Heart right ventricle (tissue), 16 donors: ENCODE measurements at regions not wholly inside any gene's neighbourhood (a gene's known extent, or its start where the extent isn't known, plus 50 kb on each side); places are given as distances from the start of the nearest gene placed in this dataset.

Experiments used
- ATAC-seq, 8 donors: fragments of 200-7000 bp; cut with Tn5 transposase; one replicate each; pipeline ENCODE4 v1.9.1; 2020; ENCODE audit warnings: mild to moderate bottlenecking in 8 of 8, moderate library complexity in 8 of 8, moderate number of reproducible peaks in 1 of 8
- DNase-seq, 2 donors: peaks; one replicate each; pipeline ENCODE4 v3.0.0-alpha.2; 2020
- H3K27ac ChIP-seq, 10 donors: fragments of 200-600 bp; sonication (generic) in 2 of 10; one replicate each; pipeline versions ENCODE4 v1.5.0 to v1.8.0; 2020 to 2022; ENCODE audit warnings: mild to moderate bottlenecking in 3 of 10
- H3K27me3 ChIP-seq, 7 donors: fragments of 200-600 bp; one replicate each; pipeline ENCODE4 v1.8.0; 2021 to 2022; ENCODE audit warnings: mild to moderate bottlenecking in 2 of 7
- H3K36me3 ChIP-seq, 9 donors: fragments of 200-600 bp; sonication (generic) in 1 of 9; one replicate each; pipeline versions ENCODE4 v1.5.0 to v1.8.0; 2020 to 2022; ENCODE audit warnings: mild to moderate bottlenecking in 2 of 9
- H3K4me1 ChIP-seq, 9 donors: fragments of 200-600 bp; sonication (generic) in 1 of 9; one replicate each; pipeline versions ENCODE4 v1.5.0 to v1.8.0; 2020 to 2022; ENCODE audit warnings: mild to moderate bottlenecking in 4 of 9
- H3K4me3 ChIP-seq, 10 donors: fragments of 200-600 bp; sonication (generic) in 2 of 10; one replicate each; pipeline versions ENCODE4 v1.5.0 to v1.8.0; 2020 to 2022; ENCODE audit warnings: mild to moderate bottlenecking in 7 of 10, moderate library complexity in 2 of 10
- H3K9me3 ChIP-seq, 11 donors: fragments of 200-600 bp in 10 of 11; sonication (generic) in 2 of 11; one replicate each; pipeline versions ENCODE4 v1.5.0 to v1.8.0; 2013 to 2022; ENCODE audit warnings: mild to moderate bottlenecking in 2 of 11, control low read depth in 1 of 11, moderate library complexity in 1 of 11
- WGBS, 2 donors: extraction: QIAGEN DNeasy Blood & Tissue Kit; methylation state at CpG; one replicate each; pipeline ENCODE4 v1.1.7; 2013; ENCODE audit warnings: inconsistent platforms in 1 of 2; 5-methylcytosine and 5-hydroxymethylcytosine counted together
- intact Hi-C, 10 donors: fragments of 100-400 bp; cut with DNase I; formaldehyde crosslinking; loops; one replicate each; pipeline versions ENCODE4 v1.11.1 to v1.14.2; 2022
- TF ChIP-seq, protein P1 (sequence below), 9 donors: fragments of 200-600 bp; sonication (generic) in 2 of 9; IDR thresholded peaks; one replicate each; pipeline versions ENCODE4 v1.5.0 to v1.8.0; 2021 to 2022; ENCODE audit warnings: antibody characterized with exemption in 9 of 9, mild to moderate bottlenecking in 5 of 9, moderate library complexity in 1 of 9
- donor health status: Arrhythmogenic right ventricular cardiomyopathy.
- donor health status: ischemic (EF 13 %, LVEDD 7.1; RV severe dilation, severe dysfunction).
- donor health status: healthy with polysubstance abuse.
- donor health status: DM: no; HTN: yes; CAD: no.
- donor health status: DM: no; HTN: no; CAD: no.
- donor health status: ischemic (EF 25% LVEDD 6.9; RV normal size, moderate dysfunction).
- donor health status: ischemic (EF 25% LVEDD 5.7; RV mildly dilated, moderate dysfunction).
- donor health status: healthy.
- donor health status: DM: yes; HTN: yes; CAD: no.
- donor health status: Ischemic cardiomyopathy.
- donor health status: ischemic (EF 35%, LVEDD 5.7; RV mildly dilated, moderate dysfunction).
- donor health status: nonischemic (EF 11% LVEDD 7.7; RV severe dilation, severe dysfunction).
- donor health status: DM: yes; HTN: yes; CAD: no.
- donor health status: PGD.
- donor health status: ischemic (EF 29% LVEDD 5.4; RV normal size, mild dysfunction).
- donor health status: nonischemic (EF 23%, LVEDD 6.1; RV moderate dilation, normal function).

DNA sequence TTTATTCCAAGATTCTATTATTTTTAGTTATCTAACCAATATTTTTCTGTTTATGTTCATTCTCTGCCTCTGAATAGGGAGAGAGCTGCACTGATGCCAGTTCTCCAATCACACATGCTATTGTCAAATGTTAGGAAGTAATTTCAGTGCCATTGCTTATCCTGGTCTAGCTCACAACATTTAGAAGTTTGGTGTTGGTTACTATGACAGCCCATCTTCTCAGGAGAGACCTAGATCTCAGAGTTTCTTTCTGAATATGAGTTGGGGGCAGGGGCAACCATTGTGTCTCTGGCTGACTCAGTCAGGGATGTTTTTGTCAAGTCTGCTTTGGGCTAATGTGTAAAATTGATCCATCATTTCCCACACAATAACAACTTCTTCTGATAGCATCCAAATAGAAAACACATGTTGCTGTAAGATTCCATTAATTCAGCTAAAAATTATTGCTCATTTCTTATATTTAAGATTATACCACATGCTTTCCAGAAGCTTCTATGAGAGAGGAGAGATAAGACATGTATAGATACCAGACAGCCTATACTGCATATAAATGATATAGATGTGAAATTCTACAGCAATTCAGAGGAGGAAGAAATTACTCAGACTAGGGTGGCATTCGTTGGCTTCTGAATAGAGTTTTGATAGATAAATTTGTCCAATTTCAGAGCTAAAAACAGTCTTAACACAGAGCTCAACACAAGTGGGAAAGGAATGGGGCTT is 64.8 kb downstream of the DACT1 start:
- Histone ChIP-seq H3K4me3 (no peak overlapping the region), H3K9me3 (no peaks in the 10 kb centered on the region), H3K27ac (no peak overlapping the region), H3K4me1 (peaks cover 0 to 21% (median 0%) of the 10 kb centered on the region in 9 donors), H3K36me3 (no peaks in the 10 kb centered on the region), H3K27me3 (peaks cover 0 to 4% (median 0%) of the 10 kb centered on the region in 7 donors)
- TF ChIP-seq, protein P1, sequence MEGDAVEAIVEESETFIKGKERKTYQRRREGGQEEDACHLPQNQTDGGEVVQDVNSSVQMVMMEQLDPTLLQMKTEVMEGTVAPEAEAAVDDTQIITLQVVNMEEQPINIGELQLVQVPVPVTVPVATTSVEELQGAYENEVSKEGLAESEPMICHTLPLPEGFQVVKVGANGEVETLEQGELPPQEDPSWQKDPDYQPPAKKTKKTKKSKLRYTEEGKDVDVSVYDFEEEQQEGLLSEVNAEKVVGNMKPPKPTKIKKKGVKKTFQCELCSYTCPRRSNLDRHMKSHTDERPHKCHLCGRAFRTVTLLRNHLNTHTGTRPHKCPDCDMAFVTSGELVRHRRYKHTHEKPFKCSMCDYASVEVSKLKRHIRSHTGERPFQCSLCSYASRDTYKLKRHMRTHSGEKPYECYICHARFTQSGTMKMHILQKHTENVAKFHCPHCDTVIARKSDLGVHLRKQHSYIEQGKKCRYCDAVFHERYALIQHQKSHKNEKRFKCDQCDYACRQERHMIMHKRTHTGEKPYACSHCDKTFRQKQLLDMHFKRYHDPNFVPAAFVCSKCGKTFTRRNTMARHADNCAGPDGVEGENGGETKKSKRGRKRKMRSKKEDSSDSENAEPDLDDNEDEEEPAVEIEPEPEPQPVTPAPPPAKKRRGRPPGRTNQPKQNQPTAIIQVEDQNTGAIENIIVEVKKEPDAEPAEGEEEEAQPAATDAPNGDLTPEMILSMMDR (IDR thresholded peaks at IDR 0.05): no peak
- intact Hi-C loops: loop anchor here in 1 of 10 donors (10.0 kb wide), 1 partner anchor 122 kb away; no protein-coding TSS in a partner anchor
- 76 to 77% methylated on average over 1 of the region's 1 CpG for WGBS, 2 donors
- ATAC-seq (no peak), DNase-seq (no peak)

DNA sequence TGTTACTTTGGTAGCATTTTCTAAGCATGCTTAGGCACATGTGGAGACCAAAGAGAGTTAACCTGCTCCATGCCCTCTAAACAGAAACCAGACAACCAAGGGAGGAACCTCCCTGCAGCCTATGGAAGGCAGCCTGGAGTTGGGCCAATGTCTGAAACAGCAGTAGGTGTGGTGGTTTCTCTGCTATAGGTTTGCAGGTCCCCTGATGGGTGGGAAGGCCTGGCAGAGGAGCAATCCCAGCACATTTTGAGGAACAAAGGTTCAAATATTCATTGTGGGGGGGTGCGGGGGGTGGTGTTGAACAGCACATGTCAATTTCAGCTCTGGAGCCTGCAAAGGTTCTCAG is 65.4 kb downstream of the DACT1 start:
- peaks cover 0 to 21% (median 0%) of the 10 kb centered on the region in 9 donors for H3K4me1 ChIP-seq
- H3K4me3 ChIP-seq: no peak overlapping the region
- TF ChIP-seq, protein P1 (IDR thresholded peaks at IDR 0.05): no peak
- H3K27ac ChIP-seq: no peak overlapping the region
- H3K9me3 ChIP-seq: no peaks in the 10 kb centered on the region
- intact Hi-C loops: loop anchor here in 1 of 10 donors (10.0 kb wide), 1 partner anchor 122 kb away; no protein-coding TSS in a partner anchor
- 77 to 90% methylated on average over 1 of the region's 1 CpG for WGBS, 2 donors
- ATAC-seq: no peak
- peaks cover 0 to 4% (median 0%) of the 10 kb centered on the region in 7 donors for H3K27me3 ChIP-seq
- no peaks in the 10 kb centered on the region for H3K36me3 ChIP-seq
- no peak for DNase-seq

DNA sequence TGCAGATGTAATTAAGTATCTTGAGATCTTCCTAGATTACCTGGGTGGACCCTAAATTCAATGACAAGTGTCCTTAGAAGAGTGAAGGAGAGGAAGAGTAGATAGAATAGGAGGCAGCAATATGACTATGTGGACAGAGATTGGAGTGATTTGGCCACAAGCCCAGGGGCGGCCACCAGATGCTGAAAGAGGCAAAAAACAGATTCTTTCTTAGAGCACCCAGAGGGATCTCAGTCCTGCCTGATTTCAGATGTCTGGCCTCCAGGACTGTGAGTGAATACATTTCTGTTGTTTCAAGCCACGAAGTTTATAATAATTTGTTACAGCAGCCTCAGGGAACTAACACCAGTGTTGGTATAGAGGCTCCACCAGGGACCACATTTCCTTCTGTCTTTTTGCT is 67.3 kb downstream of the DACT1 start:
- Histone ChIP-seq H3K27ac (no peak overlapping the region), H3K27me3 (peaks cover 0 to 4% (median 0%) of the 10 kb centered on the region in 7 donors), H3K36me3 (no peaks in the 10 kb centered on the region), H3K4me3 (no peak overlapping the region), H3K9me3 (no peaks in the 10 kb centered on the region), H3K4me1 (peaks cover 0 to 17% (median 0%) of the 10 kb centered on the region in 9 donors)
- 52 to 72% methylated on average over 2 of the region's 2 CpGs for WGBS, 2 donors
- TF ChIP-seq, protein P1 (IDR thresholded peaks at IDR 0.05): no peak
- ATAC-seq (peak in 1 of 8 donors; percentile 31), DNase-seq (peak in 1 of 2 donors; percentile 15)
- intact Hi-C loops: loop anchor here in 1 of 10 donors (10.0 kb wide), 1 partner anchor 120 kb away; no protein-coding TSS in a partner anchor

DNA sequence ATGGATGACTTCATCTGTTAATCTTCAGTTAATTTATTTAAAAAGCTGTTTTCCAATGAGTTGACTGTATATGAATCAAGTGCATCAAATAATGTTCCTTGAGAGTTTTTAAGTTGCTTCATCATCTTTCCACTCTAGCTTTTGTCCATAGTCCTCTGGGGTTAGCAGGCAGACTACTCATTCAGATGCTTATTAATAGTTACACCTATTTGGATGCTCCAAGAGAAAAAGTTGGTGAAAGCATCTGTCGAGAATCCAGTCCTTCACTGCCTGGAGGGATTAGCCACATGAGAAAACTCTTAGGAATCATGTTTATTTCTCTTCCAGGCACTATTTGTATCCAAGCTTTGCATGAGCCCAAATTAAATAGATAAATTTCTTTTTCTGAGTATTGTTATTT is 70.2 kb downstream of the DACT1 start:
- TF ChIP-seq, protein P1 (IDR thresholded peaks at IDR 0.05): no peak
- no peak for DNase-seq
- ATAC-seq: no peak
- Histone ChIP-seq H3K27me3 (peaks cover 0 to 7% (median 0%) of the 10 kb centered on the region in 7 donors), H3K27ac (no peak overlapping the region), H3K36me3 (no peaks in the 10 kb centered on the region), H3K9me3 (no peaks in the 10 kb centered on the region), H3K4me3 (no peak overlapping the region), H3K4me1 (peaks cover 0 to 12% (median 0%) of the 10 kb centered on the region in 9 donors)
- WGBS, 2 donors: 55 to 61% methylated on average over 1 of the region's 1 CpG
- intact Hi-C loops: loop anchor here in 1 of 10 donors (10.0 kb wide), 1 partner anchor 117 kb away; no protein-coding TSS in a partner anchor
